ENCODE measurements at regions not wholly inside any gene's neighbourhood (a gene's known extent, or its start where the extent isn't known, plus 50 kb on each side); places are given as distances from the start of the nearest gene placed in this dataset.
"Not testable (repeated sequence)": the region's sequence is repeated elsewhere in the genome, so short reads cannot be mapped to it uniquely, and the experiment has no call there.

DNA sequence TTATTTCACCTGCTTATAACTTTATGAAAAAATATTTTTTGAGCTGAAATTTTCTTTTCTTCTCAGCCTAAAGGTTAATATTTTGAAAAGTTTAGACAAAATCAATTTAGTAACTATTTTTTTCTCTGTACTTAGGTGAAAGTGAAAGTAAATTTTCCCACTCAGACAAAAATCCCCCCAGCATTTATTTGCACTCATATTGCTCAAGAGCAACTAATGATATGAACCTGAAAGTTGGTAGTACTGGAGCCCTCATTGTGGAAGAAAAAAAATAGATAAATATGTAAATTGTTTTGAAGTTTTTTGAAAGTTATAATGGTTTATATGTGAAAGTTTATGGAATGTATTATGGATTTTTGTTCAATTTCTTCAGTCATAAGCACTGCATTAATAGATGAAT, 1005.9 kb upstream of the ATXN7L3B start:
- no peaks in the 10 kb centered on the region for H3K36me3 ChIP-seq (ENCODE audit: control insufficient read depth, insufficient read depth, low read length)
- TF ChIP-seq, protein P1, sequence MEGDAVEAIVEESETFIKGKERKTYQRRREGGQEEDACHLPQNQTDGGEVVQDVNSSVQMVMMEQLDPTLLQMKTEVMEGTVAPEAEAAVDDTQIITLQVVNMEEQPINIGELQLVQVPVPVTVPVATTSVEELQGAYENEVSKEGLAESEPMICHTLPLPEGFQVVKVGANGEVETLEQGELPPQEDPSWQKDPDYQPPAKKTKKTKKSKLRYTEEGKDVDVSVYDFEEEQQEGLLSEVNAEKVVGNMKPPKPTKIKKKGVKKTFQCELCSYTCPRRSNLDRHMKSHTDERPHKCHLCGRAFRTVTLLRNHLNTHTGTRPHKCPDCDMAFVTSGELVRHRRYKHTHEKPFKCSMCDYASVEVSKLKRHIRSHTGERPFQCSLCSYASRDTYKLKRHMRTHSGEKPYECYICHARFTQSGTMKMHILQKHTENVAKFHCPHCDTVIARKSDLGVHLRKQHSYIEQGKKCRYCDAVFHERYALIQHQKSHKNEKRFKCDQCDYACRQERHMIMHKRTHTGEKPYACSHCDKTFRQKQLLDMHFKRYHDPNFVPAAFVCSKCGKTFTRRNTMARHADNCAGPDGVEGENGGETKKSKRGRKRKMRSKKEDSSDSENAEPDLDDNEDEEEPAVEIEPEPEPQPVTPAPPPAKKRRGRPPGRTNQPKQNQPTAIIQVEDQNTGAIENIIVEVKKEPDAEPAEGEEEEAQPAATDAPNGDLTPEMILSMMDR (IDR thresholded peaks at IDR 0.05; ENCODE audit: insufficient read depth, low read length, poor library complexity, severe bottlenecking) = no peak
- no peaks in the 10 kb centered on the region for H3K27me3 ChIP-seq (ENCODE audit: control insufficient read depth, insufficient read depth, low read length)
- DNase-seq (ENCODE audit: low read depth) = no peak
- H3K4me3 ChIP-seq (ENCODE audit: low read depth, low read length) = no peak overlapping the region

DNA sequence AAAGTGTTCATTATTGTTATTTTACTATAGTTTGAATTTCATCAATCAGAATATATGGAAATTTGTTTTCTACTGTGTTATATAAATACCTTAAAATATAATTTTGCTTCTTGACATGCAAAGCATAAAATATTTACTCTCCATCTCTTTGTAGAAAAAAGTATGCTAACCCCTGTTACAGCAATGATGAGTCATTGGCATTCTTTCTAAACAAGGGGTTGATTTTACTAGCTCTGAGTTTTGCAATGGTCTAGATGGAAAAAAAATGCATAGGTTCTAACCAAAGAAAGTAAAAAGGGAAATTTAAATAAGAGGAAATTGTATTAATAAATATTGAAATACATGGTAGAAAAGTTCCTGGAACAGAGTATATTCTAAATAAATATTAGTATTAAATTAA, 990.2 kb upstream of the ATXN7L3B start:
- Histone ChIP-seq H3K36me3 (ENCODE audit: control insufficient read depth, insufficient read depth, low read length) (no peaks in the 10 kb centered on the region), H3K27me3 (ENCODE audit: control insufficient read depth, insufficient read depth, low read length) (no peaks in the 10 kb centered on the region), H3K4me3 (ENCODE audit: low read depth, low read length) (no peak overlapping the region)
- no peak for DNase-seq (ENCODE audit: low read depth)
- TF ChIP-seq, protein P1 (IDR thresholded peaks at IDR 0.05; ENCODE audit: insufficient read depth, low read length, poor library complexity, severe bottlenecking) = no peak

DNA sequence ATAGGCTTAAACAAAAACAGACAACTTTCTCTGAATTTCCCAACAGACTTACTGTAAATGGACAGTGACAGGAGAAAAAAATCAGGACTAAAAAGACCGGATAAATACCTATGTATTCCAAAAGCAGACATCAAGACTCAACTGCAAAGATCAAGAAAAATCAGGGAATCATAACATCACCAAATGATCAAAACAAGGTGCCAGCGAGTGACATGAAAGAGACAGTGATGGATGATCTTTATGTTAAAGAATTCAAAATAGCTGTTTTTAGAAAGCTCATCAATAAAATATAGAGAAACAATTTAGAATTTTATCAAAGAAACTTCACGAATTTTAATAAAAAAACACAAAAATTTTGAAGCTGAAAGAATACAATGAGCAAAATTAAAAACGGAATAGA, 952.5 kb upstream of the ATXN7L3B start:
- Histone ChIP-seq H3K27me3 (ENCODE audit: control insufficient read depth, insufficient read depth, low read length) (no peaks in the 10 kb centered on the region), H3K4me3 (ENCODE audit: low read depth, low read length) (no peak overlapping the region), H3K36me3 (ENCODE audit: control insufficient read depth, insufficient read depth, low read length) (no peaks in the 10 kb centered on the region)
- no peak for DNase-seq (ENCODE audit: low read depth)
- TF ChIP-seq, protein P1 (IDR thresholded peaks at IDR 0.05; ENCODE audit: insufficient read depth, low read length, poor library complexity, severe bottlenecking) = no peak

DNA sequence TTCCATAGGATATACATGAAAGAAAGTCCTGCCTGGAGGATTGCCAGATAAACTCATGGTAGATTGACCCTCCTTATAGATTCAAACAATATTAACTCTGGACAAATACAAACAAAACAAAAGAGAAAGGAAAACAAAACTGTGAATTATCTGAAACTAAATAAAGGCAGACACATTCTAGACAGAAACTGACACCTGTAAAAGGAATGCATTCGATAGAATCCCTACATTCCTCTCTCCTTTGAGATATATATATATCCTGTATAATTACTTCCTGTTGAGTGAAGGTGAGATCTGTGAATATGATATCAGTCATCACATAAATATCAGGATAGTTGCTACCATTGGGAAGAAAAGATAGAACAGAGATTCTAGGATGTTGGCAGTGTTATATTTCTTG, 948.4 kb upstream of the ATXN7L3B start:
- Histone ChIP-seq H3K4me3 (ENCODE audit: low read depth, low read length) (no peak overlapping the region), H3K36me3 (ENCODE audit: control insufficient read depth, insufficient read depth, low read length) (no peaks in the 10 kb centered on the region), H3K27me3 (ENCODE audit: control insufficient read depth, insufficient read depth, low read length) (no peaks in the 10 kb centered on the region)
- no peak for DNase-seq (ENCODE audit: low read depth)
- TF ChIP-seq, protein P1 (IDR thresholded peaks at IDR 0.05; ENCODE audit: insufficient read depth, low read length, poor library complexity, severe bottlenecking) = no peak

DNA sequence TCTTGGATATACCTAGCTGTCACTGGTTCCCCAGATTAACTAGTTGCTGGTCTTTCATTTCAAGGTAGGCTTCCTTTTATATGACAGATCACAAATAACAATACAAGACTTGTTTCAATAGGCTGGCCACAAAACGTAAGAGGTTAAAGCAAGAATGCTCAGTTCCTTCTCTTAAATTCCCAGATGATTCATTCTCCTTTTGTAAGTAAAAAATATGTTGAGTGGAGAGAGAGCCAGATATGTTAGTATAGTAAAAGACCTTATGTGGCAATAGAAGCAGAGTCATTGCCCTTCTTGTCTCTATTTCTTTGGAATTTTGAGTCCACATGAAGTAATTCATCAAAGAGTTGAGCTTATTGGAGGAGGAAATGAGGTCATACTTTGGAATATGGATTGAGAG, 939.0 kb upstream of the ATXN7L3B start:
- H3K4me3 ChIP-seq (ENCODE audit: low read depth, low read length) = no peak overlapping the region
- no peak for DNase-seq (ENCODE audit: low read depth)
- TF ChIP-seq, protein P1 (IDR thresholded peaks at IDR 0.05; ENCODE audit: insufficient read depth, low read length, poor library complexity, severe bottlenecking) = no peak
- no peaks in the 10 kb centered on the region for H3K36me3 ChIP-seq (ENCODE audit: control insufficient read depth, insufficient read depth, low read length)
- no peaks in the 10 kb centered on the region for H3K27me3 ChIP-seq (ENCODE audit: control insufficient read depth, insufficient read depth, low read length)

DNA sequence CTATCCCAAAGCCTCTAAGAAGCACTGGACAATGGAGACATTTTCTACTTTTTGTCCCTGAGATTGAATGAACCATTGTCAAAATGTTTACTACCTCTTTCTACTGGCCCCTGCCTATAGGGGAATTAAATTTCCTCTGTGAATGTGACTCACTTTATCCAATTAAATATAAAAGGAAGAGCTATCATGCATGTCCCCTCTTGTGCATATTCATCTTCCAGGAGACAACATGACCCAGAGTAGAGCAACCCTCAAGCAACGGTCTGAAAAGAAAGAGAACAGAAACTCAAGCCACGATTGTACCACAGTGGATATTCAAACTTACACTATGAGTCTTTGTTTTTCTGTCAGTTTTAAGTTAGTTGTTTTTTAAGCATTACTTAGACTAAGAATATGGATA, 938.4 kb upstream of the ATXN7L3B start:
- Histone ChIP-seq H3K36me3 (ENCODE audit: control insufficient read depth, insufficient read depth, low read length) (no peaks in the 10 kb centered on the region), H3K27me3 (ENCODE audit: control insufficient read depth, insufficient read depth, low read length) (no peaks in the 10 kb centered on the region), H3K4me3 (ENCODE audit: low read depth, low read length) (no peak overlapping the region)
- no peak for DNase-seq (ENCODE audit: low read depth)
- TF ChIP-seq, protein P1 (IDR thresholded peaks at IDR 0.05; ENCODE audit: insufficient read depth, low read length, poor library complexity, severe bottlenecking) = no peak

DNA sequence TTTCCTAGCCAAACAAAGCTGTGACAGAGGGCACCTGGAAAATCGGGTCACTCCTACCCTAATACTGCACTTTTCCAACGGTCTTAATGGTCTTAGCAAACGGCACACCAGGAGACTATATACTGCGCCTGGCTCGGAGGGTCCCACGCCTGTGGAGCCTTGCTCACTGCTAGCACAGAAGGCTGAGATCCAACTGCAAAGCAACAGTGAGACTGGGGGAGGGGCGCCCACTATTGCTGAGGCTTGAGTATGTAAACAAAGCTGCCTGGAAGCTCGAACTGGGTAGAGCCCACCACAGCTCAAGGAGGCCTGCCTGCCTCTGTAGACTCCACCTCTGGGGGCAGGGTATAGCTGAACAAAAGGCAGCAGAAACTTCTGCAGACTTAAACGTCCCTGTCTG, 931.7 kb upstream of the ATXN7L3B start:
- not testable (repeated sequence) for H3K36me3 ChIP-seq (ENCODE audit: control insufficient read depth, insufficient read depth, low read length); H3K4me3 ChIP-seq (ENCODE audit: low read depth, low read length); DNase-seq (ENCODE audit: low read depth); H3K27me3 ChIP-seq (ENCODE audit: control insufficient read depth, insufficient read depth, low read length)

Measured in kidney epithelial cell (primary cell).